ENCODE measurements at regions not wholly inside any gene's neighbourhood (a gene's known extent, or its start where the extent isn't known, plus 50 kb on each side); places are given as distances from the start of the nearest gene placed in this dataset.
"Not testable (repeated sequence)": the region's sequence is repeated elsewhere in the genome, so short reads cannot be mapped to it uniquely, and the experiment has no call there.

DNA sequence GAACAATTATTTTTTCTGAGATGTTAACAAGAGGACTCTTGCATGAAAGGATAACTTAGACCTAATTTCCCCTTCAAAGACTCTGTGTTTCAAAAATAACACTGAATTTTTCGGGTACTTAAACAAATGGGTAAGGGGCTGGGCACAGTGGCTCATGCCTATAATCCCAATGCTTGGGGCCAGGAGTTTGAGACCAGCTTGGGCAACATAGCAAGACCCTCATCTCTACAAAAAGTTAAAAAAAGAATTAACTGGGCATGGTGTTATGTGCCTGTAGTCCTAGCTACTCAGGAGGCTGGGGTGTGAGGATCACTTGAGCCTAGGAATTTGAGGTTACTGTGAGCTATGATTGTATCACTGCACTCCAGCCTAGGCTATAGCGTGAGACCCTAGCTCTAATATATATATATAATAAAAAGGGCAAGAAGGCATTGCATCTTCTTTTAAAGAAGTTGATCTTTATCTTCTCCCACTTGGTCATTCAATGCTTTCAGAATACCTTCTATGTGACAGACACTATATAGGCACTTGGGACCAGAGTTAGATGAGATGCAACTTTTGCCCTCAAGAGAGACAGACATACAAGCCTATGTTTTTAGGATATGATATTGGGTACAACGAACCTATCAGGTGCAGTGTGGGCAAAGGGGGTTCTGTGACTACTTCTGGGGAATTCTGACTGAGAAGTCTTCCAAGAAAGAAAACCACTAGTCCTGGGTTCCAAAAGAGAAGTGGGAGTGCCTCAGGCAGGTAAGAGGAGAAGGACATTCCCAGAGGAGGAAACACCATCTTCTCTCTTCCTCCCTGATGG lies 120.0 kb downstream of the MYCN start:
- DNase-seq (ENCODE audit: low read depth, low spot score) = no peak

DNA sequence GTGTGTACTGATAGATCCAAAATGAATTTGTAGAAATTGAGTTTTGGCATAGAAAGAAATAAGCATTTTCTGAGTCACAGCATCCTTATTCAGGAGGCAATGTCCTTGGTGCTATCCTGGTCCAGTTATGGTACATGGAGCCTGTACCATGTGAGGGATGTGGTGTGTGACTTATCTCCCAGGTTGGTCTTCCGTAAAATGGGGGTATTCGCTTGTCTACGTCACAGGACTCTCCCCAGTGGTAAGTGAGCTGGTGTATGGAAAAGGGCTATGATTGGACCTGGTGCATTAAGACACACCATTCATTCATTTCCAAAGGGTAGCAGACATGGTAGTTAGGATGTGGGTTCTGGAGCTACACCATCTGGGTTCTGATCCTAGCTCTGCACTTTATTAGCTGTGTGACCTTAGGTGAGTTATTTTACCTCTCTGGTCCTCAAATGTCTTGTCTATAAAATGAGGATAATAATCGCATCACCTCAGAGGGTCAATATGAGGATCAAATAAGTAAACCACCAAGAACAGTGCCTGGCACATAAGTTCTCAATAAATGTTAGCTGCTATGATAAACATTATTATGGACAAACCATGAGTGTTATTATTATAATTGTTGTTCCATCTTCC lies 119.2 kb downstream of the MYCN start:
- DNase-seq (ENCODE audit: low read depth, low spot score) = no peak

DNA sequence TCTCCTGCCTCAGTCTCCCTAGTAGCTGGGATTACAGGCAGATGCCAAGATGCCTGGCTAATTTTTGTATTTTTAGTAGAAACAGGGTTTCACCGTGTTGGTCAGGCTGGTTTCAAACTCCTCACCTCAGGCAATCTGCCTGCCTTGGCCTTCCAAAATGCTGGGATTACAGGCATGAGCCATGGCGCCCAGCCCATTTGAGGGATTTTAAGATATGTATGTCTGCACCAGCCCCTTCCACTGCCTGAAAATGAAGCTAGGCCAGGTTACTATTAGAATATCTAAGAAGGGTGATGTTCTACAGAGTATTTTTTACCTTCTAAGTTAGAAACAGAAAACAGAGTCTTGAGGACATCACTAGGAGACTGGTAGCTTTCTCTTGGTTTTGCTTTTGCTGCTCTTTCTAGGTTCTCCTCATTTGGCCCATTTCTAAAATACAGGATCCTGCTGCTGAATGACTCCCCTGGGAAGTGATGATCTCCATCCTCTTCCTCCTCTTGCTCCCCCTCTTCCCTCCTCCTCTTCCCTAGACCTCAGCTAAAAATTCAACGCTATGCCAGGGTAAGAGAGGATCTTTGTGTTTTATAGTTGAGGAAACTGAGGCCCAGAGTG lies 118.5 kb downstream of the MYCN start:
- DNase-seq (ENCODE audit: low read depth, low spot score) = no peak

DNA sequence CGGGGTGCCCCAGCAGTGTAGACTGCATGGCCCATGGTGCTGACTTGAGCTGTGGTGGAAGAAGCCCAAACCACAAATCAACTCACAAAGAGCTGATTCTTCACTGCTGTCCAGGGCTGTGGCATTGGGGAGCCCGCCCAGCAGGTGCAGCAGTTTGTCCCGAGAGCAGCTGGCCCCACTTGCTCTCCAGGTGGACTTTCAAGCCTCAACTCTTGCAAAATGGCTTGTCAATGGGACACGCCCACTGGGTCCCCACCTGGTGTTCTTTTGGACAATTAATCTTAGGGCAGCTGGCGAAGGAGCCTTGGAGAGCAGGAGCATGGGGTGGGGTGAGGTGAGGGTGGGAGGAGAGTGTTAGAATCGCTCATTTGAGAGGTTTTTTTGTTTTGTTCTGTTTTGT lies 117.9 kb downstream of the MYCN start:
- DNase-seq (ENCODE audit: low read depth, low spot score) = no peak

DNA sequence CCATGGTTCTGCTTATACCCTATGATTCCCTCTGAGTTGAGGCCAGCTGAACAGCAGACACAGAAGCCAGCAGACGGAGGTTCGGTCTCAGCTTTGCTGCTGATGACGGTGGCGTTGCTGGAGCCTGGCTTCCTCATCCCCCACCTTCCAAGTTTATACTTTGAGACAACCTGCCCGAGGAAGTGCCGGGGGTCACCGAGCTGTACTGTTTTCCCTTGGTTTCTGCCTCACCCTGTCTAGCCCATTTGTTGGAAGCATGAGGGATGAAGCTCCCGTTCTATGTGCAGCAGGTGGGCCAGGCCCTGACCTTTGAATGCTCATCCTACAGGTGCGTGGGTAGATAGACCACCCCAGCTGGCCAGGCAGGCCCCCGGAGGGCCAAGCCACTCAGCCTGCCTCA lies 117.3 kb downstream of the MYCN start:
- DNase-seq (ENCODE audit: low read depth, low spot score) = no peak

DNA sequence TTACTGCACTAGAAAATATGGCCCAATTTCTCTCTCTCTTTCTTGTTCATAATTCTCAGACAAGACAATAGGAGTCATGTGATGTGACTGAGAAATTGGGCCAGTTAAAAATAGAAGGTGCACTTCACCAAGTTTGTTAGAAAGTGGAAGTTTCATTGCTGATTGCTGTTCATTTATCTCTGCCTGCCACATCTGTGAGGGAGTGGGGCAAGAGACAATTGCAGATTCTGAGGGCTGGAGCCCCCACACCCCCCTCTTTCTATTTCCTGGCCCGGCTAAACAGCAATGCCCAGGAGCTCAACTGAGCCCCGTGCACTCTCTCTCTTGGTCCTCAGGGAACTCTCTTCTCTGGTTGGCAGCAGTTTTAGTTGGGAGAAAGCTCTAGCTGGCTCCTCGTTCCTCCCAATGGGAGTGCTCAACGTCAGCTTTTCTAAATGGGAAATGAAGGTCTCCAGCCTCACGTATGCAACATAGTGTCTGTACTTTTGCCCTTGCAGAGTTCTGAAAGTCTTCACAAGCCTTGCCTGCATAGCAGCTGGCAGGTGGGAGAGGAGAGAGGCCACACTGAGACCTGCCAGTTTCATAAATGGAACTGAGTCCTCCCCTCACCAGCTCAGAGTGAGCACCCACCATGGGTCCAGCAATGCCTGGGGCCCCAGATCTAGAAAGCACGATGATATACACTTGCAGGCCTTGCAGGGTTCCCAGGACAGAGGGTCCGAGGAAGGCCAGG lies 115.7 kb downstream of the MYCN start:
- DNase-seq (ENCODE audit: low read depth, low spot score) = no peak

DNA sequence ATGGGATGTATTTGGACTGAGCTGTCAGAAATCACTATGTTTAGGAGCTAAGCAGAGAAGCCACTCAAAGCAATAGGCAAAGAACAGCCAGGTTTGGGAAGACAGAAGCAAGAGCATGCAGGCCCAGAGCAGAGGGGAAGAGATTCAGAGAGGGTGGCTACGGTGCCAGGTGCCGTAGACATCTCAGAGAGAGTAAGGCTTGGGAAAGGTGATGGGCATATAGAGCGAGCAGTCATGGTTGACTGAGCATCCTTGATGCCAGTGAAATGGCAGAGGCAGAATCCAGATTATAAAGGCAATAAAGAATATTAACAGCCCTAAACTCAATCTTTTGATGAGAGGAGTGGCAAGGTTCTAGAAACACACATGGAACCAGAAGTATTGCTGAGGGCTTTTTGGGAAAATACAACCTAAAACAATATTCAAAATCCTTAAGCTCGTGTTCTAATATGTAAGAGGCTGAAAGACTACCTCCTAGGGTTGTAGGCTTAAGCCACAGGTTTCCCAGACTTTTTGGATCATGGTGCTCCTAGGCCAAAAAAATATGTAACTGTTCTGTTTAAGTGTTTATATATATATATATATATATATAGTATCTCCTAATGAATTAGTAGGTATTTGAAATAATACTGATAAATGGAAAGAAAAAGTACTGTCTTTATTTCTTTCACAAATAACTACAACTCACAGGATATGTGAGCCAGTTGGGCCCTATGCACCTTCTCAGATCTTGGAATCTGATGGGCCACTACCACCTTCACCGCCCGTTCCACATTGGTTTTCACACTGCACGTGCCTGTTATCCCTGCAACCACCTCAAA lies 113.3 kb downstream of the MYCN start:
- DNase-seq (ENCODE audit: low read depth, low spot score) = no peak

DNA sequence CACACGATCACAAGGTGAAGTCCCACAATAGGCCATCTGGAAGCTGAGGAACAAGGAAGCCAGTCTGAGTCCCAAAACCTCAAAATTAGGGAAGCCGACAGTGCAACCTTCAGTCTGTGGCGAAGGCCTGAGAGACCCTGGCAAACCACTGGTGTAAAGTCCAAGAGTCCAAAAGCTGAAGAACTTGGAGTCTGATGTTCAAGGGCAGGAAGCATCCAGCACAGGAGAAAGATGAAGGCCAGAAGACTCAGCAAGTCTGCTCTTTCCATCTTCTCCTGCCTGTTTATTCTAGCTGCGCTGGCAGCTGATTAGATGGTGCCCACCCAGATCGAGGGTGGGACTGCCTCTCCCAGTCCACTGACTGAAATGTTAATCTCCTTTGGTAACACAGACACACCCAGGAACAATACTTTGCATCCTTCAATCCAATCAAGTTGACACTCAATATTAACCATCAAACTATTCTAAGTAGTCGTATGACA lies 112.3 kb downstream of the MYCN start:
- DNase-seq (ENCODE audit: low read depth, low spot score) = not testable (repeated sequence)

DNA sequence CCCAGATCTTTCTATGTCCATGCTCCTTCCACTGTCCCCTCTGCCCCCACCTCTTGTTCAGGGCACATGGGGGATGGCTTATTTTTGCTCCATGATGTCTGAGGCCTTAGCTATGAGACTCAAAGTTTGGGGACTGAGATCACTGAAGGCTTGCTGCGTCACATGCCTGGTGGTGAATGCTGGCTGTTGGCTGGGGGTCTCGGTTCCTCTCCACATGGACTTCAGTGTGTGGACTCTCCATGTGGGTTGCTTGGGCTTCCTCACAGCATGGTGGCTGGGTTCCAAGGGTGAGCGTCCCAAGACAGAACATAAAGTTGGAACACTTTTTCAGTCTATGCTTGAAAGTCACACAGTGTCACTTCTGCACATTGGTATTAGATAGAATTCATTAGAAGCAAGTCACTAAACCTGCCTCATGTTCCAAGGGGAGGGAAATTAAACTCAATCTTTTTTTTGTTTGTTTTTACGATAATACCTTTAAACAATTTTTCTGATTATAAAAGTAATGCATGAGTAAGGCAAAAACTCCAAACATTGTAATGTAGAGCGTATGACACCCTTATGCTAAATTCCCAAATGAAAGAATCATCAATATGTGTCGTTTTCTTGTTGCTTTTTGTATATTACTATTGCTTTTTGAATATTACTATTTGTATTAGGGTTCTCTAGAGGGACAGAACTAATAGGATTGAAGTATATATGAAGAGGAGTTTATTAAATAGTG lies 111.7 kb downstream of the MYCN start:
- DNase-seq (ENCODE audit: low read depth, low spot score) = no peak

DNA sequence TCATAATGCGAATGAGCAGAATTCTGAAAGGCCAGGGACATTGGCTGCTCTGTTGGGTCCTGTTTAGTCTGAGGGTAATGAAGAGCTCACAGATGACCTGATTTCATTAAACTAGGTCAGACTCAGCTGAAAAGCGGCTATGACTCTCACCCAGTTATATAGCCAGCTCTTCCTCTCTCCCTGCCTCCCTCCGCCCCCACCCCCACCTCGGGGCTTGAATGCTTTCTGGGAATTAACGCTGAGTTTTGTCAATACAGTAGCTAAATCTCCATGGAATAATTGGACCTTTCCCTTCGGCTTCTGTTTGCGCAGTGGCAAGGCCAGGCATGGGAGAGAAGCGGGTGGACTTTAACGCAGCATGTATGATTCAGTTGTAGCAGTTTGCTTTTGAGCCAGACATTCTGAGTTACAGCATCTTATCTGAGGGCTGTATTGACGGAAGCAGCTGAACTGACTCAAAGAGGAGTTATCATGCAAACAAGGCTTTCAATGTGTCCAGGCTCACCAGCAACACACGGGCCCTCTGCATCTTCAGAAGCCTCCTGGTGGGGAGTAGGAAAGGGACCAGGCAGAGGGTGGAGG lies 110.6 kb downstream of the MYCN start:
- no peak for DNase-seq (ENCODE audit: low read depth, low spot score)

DNA sequence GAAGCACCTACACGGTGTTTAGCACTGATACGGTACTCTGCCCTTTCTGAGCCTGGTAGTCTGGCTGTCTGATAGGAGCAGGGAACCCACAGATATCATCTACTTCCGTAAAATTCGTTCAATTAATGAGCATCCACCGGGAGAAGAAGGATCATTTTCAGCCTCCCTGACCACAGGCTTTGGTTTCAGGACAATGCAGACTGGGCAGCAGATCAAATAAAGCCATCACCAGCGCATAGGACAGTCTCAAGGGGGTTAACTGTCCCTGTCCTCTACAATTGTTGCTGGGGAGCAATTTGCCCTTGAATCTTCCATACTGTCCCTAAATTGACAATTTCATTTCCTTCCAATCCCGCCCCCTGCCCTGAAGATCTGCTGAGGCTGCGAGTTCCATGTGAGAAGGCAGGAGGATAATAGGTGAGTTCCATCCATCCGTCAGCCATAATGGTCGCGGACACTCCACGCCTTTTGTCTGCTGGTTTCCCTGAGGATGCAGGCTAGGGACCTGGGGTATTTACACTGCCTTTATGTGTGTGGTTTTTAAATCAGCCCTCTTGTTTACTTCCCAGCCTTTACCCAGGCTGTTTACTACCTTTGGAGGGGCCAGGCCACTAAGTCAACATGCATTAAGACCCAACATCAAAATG lies 110.0 kb downstream of the MYCN start:
- no peak for DNase-seq (ENCODE audit: low read depth, low spot score)

DNA sequence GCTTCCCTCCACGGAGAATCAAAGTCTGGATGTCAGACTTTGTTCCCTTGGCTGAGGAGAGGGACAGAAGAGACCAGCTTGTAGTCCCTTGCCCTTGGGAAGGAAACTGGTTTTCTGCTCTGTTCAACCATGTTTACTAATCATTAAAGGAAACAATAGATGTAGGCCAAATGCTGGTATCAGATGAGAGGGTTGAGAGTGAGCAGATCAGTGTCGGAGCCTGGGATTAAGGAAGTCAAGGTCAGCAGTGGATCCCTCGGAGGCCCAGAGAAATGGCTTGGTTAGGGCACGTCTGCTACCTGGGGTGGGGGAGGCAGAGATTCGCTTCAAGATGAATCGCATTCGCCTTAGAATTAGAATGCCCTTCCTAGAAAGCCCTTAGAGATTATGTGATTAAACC lies 109.1 kb downstream of the MYCN start:
- DNase-seq (ENCODE audit: low read depth, low spot score) = no peak

DNA sequence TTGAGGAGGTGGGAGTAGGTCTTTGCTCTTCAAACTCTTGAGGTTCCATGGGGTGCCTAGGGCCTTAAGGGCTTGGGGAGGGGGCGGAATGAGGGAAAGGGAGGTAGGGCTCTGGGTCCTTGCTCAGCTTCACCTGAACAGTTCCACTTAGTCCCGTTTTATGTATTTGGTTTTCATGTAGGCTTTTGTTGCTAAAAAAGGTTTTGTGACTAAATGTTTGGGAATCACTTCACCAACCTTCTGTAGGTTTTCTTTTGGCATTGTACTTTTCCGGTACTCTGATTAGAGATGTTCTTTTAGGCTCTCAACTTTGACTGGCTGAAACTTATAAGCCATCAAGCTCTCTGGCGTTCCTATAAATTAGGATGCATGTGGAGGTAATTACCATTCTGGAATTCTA lies 108.1 kb downstream of the MYCN start:
- no peak for DNase-seq (ENCODE audit: low read depth, low spot score)

DNA sequence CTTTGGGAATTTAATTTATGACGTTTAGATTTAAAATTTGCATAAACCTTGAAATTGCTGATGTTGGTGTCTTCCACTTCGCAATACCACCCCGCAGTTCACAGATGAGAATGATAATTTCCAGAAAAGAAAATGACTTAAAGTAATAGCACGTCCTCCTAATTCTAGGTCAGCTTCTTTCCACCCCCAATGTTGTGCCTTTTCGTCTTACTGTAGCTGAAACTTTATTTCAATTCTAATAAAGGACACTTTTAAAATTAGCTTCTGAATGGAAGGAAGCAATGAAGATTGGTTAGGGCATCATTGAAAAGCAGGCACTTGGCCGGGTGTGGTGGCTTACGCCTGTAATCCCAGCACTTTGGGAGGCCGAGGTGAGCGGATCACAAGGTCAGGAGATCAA lies 107.4 kb downstream of the MYCN start:
- no peak for DNase-seq (ENCODE audit: low read depth, low spot score)

DNA sequence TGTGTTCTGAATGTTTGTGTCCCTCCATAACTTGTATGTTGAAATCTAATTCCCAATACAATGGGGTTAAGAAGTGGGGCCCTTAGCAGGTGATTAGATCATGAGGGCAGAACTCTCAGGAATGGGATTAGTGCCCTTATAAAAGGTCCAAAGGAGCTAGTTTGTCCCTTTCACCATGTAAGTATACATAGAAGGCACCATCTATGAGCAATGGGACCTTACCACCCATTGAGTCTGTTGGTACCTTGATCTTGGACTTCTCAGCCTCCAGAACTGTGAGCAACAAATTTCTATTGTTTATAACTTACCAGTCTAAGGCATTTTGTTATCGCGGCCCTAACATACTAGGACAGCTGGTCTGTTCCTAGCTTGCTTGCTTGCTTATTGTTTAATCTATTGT lies 106.3 kb downstream of the MYCN start:
- DNase-seq (ENCODE audit: low read depth, low spot score) = no peak

DNA sequence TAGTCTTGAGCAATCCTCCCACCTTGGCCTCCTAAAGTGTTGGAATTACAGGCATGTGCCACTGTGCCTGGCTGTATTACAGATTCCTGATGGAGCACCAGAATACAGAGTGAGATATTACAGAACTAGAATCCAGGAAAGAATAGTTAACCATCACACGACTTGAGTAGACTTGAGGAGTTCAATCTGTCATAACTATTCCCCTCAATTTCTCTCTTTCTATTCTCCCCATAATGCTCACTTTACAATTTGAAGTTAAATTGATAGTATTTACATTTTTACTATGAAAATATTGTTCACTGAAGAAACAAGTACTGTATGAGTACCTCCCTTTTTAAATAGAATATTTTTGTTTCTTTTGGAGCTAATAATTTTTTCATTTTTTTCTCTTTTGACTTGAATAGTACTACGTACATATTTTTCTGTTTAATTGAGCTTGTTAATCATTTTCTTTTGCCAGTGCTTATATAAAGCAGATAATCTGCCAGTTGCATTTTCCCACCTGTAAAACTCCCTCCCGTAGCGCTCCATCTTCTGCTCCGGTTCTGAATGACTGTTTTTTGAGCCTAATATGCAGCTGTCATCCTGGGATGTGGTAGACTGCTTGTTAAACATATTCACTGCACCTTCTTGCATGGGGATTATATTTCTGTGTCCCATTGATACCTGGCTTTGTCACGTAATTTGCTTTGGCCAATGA lies 105.5 kb downstream of the MYCN start:
- no peak for DNase-seq (ENCODE audit: low read depth, low spot score)

DNA sequence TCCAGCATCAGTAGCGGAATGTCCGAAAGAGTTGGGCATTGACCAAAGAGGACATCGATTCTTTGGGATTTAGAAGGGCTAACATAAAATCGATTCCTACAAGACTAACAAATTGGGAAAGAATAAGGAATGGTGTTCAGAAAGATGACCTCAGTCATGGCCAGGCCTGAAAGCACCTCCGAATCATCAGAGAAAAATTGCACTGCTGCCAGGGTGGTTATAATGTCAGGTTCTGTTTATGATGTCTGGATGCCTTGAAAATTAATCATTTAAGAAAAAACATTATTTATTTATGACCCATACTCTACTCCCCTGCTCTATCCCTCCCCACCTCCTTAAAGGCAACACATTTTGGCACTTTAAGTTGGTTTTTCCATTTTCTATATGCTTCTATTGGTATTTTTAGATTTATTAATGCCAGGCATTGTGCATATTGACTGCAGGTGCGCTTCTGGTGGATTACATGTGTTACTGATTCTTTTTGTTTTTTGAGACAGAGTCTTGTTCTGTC lies 104.7 kb downstream of the MYCN start:
- no peak for DNase-seq (ENCODE audit: low read depth, low spot score)

DNA sequence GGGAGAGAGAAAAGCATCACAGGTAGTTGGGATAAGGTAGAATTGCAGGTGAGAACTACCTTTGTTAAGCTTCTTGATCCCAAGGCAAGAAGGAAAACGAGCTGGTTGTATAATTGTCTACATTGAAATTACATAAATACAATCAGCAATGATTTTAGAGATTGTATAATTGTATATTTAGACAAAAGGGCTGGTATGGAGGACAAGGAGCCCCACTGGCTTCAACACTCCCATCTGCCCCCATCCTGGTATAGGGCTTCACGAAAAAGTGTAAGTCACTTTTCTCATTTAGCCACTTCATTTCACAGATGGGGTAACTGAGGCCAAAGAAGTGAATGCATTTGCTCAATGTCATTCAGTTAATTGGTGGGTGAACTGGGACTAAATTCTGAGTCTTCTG lies 103.3 kb downstream of the MYCN start:
- no peak for DNase-seq (ENCODE audit: low read depth, low spot score)

DNA sequence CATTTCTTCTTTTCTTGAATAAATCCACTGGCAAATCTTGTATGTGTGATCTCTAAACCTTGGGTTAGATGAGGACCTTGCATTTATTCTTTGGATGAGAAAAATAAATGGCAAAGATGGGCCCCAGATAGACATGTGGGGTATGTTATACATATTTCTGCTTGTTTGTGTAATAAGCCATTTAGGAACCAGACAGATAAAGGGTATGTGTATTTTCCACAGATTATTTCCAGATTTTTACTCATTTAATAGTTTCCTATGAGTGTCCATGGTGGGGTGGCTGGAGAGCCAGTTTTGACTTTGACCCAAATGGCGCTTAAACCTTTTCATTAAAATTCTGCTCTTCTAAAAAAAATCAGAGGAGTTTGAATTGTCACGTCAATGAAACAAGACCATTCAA lies 102.8 kb downstream of the MYCN start:
- no peak for DNase-seq (ENCODE audit: low read depth, low spot score)

Measured in activated naive CD8-positive, alpha-beta T cell treated with anti-CD3 and anti-CD28 coated beads, Interleukin-2, amount 50 U/mL, for 16 hours (primary cell).